Inflammatory macrophage treated with lipopolysaccharide for 4 hours (primary cell): ENCODE measurements at regions not wholly inside any gene's neighbourhood (a gene's known extent, or its start where the extent isn't known, plus 50 kb on each side); places are given as distances from the start of the nearest gene placed in this dataset.
"Not testable (repeated sequence)": the region's sequence is repeated elsewhere in the genome, so short reads cannot be mapped to it uniquely, and the experiment has no call there.

ENCODE experiments used
- DNase-seq: peaks from one replicate; pipeline ENCODE4 v3.0.0-alpha.2; 2020

DNA sequence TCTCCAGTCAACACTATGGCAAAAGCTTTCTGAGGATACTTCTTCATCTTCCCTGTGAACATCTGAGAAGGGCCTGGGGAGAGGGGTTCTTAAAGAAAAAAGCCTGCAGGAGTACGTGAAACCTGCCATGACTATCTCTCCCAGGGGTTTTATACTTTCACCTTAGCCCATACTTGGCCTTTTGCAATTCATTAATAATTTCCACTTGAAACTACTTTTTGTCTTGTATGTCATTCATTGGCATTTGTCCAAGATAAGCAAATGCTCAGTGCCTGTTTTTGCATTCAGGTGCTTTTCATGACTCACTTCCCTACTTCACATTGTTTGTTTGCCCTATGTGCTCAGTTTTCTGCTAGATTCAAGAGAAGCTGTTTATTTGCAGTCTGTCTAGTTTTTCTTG, 580.3 kb upstream of the GJE1 start:
- DNase-seq = no peak

DNA sequence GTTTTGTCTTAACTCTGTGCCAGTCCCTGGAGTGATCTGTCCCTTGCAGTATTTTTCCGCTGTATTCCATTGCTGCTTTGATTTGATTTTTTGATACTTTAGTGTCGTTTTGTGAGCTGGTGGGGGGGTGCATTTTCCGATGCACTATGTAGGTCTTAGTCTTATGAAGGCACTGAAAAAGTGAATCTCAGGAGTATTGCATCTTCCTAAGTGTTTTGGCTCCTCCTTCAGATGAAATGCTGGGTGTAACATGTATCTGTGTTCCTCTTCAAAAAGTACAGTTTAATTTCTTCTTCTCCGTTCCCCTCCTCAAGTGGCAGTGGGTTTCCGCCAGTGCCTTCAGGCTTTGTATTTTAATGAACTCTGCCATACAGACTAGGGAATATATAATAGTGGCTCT, 580.7 kb upstream of the GJE1 start:
- no peak for DNase-seq

DNA sequence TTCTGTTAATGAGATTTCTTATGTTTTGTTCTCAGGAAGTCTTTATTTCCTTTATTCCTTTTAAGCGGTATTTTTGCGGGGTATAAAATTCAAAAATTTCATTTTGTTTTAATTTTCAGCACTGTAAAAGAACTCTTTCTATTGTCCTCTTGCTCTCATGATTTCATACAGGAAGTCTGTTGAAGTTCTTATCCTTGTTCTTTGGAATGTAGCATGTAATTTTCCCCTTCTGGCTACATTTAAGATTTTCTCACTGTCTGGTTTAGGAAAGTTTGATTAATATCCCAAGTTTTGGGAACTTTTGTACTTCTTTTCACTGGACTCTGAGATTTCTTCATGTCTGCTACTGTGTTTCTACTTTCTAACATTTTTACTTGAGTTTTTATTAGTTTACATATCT, 581.4 kb upstream of the GJE1 start:
- DNase-seq = no peak

DNA sequence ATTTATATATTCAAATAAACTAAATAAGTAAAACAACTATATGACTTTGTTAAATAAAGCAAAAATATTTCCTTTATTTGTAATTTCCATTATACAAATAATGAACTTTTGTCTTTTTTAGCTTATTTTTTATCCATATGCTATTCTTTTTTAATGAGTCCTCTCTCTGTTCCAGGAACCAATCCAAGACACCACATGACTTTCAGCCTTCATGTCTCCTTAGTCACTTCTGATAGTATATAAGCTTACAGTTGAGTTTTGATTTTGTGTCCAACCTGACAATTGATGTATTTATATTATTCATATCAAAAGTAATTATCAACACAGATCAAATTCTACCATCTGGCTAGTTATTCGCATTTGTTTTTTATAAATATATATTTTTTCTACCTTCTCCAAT, 582.3 kb upstream of the GJE1 start:
- no peak for DNase-seq

DNA sequence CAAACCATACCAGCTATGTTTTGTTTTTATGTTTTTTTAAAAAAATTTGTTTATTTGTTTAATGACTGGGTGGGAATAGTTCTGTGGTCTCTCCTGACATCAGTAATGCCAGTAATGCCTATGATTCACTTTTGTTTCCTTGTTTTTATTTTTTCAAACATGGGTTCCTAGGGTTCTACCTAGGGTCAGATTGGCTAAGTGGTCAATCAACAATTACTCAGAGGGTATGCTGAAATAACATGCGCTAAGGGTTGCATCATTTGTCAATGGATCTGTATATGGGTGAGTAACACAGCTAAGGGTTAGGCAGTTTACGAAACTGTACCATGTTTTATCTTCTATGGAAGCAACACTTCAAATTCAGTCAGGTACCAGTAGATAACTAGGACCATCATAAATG, 583.8 kb upstream of the GJE1 start:
- peak; percentile 4 for DNase-seq

DNA sequence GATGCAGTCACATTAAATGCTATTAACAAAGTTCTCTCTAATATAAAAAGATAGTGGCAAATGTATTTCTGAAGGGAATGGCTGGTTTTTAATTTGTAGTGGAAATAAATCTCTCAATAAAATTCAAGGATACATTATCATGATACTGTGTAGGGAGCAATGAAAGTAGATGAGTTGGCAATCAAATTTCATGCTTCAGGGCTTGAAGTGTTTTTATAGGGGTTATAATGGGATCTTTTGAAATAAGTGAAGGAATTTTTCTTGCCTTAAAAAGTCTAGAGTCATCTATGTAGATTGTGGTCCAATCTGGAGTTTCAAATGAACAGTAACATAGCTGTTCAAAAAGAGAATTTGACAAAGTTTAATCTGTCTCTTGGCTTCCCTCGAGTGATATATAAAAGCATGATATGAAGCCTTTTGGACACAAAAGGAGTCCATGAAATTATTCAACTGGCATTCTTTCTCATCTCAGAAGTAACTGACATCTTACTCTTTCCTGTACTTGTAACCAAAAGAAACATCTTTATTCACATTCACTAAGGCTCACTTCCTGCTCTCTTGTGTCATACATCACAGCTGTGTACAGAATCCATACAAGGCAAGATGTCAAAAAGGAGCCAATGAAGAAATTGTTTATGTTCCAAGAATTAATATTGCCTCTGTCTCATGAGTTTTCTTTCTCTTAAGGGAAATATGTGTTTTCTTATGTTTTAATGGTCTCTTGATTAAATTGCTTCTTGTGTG, 591.0 kb upstream of the GJE1 start:
- DNase-seq = no peak

DNA sequence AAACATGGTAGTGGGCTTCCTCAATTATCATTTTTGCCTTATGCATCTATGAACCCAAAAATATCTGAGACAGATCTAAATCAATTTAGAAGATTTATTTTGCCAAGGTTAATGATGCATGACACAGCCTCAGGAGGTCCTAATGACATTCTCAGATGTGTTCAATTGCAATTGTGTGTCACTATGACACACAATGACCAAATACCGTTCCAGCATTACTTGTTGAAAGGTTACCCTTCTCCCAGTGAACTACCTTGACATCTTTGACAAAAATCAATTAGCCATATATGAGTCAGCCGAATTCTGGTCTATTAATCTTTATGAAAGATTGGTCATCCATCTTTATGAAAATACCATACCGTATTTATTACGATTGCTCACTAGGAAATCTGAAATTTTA, 592.5 kb upstream of the GJE1 start:
- DNase-seq = no peak

DNA sequence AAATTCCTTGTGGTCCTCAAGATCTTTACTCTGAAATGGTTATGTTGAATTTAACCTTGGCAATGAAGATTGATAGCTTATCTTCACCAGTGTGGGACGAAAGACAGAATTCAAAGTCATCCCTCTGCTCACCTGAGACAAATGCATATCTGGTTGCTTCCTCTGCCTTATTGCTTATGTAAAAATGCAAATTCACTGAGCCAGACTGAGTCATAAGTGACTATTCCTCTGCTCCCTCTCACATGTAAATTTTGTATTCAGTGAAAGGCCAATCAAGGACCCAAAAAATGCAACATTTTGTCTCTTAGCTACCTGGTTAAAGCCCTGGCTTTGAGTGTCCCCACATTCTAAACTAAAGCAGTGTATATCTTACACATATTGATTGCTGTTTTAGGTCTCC, 593.1 kb upstream of the GJE1 start:
- no peak for DNase-seq

DNA sequence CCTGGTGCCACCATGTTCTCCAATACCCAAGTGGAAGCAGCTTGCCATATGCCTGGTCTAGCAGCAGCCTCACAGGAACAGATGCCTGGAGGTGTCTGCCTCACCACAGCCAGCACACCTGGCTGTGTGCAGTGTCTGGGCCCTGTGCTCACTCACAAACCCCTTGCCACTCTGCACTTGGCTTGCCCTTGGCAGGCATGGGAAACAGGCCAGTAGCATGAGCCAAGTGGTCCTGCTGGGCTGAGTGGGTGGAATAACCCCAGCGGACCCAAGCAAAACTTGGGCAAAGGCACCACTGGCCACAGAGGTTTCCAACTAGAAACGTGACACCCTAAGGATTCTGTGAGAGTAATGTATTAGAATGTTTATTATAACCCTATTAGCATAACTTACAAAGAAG, 600.5 kb upstream of the GJE1 start:
- DNase-seq = no peak

DNA sequence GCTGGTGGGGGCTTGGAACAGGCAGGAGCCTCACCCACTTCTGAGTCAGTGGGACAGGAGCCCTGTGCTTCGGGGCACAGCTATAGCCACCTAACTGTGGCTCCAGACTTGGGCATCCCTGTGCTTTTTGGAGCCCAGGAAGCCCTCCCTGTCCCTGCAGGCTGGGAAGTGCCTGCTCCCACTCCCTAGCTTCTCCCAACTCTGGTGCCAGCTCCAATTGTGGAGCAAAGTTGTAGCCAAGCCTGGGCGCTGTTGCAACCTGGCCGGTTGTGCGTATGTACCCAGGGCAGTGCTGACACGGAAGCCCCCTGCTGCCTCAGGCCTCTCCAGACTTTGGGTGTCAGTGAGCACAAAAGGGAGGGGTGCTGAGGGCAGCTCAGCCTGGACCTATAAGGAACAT, 601.7 kb upstream of the GJE1 start:
- no peak for DNase-seq

DNA sequence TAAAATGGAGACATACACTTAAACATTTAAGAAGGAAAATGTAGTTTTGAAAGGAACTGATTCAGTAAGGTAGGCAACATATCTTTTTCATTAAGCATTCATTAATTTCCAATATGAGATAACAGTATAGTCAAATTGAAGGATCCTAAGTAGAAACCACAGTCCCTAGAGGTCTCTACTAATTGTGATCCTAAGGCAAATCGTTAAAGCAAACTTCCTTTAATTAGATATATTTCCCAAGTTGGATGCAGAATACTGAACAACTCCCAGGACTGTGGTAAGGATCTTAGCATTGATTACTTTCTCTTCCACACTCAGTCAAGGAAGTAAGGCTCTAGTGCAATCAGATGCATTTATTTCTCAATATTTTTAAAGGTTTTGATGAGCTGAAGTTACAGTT, 604.1 kb upstream of the GJE1 start:
- DNase-seq = no peak

DNA sequence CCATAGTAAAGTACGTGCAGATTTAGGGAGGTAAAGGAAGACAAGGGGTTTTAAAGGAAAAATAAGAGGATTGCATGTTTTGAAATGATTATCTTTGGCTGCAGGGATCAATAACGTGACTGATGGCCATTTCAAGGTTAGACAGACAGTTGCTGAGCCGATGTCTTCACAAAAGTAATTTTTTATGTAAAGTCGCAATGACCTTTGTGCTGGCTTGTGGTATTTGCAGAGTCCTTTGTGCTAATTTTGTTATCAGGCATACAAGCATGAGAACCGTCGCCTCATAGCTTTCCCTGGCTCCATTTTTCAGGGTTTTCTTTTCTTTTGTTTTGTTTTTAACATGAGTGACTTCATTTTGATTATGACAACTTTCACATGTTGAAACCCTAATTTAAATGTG, 605.7 kb upstream of the GJE1 start:
- DNase-seq = no peak

DNA sequence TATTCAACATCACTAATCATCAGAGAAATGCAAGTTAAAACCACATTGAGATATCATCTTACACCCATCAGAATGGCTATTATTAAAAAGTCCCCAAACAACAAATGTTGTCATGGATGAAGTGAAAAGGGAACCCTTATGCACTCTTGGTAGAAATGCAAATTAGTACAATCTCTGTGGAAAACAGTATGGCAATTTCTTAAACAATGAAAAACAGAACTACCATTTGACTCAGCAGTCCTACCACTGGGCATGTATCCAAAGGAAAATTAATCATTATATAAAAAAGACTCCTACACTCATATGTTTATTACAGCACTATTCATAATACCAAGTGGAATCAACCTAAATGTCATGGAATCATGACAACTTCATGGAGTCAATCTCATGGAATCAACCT, 611.3 kb upstream of the GJE1 start:
- no peak for DNase-seq

DNA sequence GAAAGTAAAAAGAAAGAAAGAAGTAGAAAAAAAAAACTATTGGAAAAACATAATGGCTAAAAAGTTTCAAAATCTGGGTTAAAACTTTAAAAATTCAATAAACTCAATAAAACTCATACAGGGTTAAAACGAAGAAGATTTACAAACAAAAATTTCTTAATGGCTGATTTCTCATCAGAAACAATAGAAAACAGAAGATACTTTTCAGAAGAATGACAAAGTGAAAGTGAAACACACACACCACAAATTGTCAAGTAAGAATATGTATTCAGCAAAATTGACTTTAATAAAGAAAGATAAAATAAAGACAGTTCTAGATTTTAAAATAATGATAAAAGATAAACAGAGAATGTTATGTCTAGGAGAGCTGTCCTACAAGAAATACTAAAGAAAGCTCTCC, 618.9 kb upstream of the GJE1 start:
- peak; percentile 12 for DNase-seq

DNA sequence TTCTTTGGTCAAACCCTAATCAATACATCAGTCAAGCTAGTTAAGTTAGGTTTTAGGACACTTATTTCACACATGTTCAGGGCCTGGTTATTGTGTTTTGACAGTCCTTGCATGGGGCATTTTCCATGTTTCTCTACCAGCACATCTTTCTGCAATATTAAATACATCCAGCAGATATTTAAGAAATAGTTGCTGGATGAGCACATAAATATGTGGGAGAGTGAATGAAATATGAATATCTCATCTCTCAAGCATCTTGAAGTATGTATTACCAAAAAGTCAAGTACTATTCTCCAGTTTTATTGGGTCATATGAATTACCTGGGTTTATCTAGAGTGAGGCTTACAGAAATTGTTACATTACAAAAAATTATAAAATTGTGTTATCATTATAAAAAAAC, 621.9 kb upstream of the GJE1 start:
- DNase-seq = no peak

DNA sequence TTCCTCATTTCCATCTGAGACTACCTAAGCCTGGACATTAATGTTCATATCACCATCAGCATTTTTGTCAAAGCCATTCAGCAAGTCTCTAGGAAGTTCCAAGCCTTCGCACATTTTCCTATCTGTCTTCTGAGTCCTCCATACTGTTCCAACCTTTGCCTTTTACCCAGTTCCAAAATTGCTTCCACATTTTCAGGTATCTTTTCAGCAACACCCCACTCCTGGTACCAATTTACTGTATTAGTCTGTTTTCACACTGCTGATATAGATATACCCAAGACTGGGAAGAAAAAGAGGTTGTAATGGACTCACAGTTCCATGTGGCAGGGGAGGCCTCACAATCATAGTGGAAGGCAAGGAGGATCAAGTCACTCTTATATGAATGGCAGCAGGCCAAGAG, 626.7 kb upstream of the GJE1 start:
- not testable (repeated sequence) for DNase-seq

DNA sequence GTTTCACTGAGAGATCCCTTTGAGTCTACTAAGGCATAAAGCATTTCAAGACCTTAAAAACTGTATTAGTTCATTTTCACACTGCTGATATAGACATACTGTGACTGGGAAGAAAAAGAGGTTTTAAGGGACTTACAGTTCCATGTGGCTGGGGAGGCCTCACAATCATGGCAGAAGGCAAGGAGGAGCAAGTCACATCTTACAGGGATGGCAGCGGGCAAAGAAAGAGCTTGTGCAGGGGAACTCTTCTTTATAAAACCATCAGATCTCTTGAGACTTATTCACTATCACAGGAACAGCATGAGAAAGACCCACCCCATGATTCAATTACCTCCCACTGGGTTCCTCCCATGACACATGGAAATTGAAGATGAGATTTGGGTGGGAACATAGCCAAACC, 628.4 kb upstream of the GJE1 start:
- DNase-seq = not testable (repeated sequence)

DNA sequence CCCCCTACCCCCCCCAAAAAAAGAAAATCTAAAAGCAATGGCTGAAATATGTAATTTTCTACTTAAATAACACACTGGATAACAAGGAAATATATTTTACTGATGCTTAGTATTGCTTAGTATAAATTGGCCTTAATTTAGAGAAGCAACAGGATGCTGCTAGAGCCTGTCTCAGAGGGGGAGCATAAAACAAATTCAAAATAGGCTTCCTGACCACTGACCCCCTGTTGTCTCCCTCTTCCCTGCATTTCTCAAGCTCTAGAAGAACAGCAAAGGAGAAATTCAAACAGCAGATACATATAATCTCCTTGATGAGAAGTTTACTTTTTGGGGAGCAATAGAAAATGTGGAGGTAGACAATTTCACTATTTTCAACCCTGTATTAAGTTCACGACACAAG, 631.1 kb upstream of the GJE1 start:
- no peak for DNase-seq

DNA sequence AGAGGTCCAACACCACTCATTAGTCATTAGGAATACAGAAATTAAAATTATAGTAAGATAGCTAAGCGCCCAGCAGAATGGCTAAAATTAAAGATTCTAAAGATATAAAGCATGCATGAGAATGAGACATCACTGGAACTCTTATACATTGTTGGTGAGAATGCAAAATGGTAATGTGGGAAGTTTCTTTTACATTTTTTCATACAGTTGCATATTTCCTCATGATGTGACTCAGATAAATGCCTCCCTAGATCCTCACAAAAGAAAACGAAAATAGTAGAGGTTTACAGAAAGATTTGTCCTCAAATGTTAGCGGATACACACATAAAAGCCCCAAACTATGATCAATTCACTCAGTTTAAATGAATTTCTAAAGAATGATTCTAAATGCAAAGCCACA, 633.7 kb upstream of the GJE1 start:
- no peak for DNase-seq

DNA sequence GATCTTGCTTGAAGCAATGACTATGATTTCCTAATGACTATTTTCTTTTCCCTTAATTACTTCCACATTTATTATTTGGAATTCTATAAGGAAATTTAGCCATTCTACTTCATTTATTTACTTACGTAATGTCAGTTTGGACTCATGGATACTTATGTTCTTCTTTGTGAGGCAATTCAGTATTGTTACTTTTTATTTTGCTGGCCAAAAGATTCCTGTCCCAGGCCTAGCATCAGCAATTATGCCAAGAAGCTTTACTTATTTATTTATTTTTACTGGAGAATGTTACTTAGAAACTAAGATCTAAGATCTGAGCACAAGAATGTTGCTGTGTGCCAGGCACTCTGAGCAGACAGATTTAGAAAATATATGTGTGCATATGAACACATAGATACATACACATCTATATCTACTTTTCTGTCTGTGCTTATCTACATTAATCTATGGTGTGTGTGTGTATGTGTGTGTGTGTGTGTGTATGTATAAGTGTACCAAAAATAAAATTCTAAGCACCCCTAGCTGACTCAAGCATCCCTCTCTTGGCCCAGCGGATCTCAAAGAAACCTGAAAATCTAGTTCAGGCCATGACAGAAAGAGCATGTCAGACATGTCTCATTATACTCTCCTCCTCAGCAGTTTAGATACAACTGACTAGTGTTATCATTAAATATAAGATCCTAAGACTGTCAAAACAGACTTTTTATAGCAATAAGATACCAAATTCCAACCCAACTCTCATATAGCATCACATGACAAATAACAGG, 640.0 kb upstream of the GJE1 start:
- DNase-seq = no peak

DNA sequence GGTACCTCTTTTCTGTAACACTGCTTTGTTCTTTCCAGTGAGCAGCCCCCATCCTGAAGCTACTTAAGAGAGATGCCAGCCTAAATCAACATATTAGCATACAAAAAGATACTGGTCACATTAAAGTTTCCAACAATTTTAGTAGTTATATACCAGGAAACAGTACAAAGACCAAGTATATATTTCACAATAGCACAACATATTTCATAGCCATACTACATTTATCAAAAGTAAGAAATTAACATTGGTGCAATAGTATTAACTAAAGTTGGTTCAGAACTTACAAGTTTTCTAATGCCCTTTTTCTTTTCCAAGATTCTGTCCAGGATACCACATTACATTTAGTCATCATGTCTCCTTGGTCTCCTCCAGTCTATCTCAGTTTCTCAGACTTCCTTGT, 641.0 kb upstream of the GJE1 start:
- DNase-seq = no peak

DNA sequence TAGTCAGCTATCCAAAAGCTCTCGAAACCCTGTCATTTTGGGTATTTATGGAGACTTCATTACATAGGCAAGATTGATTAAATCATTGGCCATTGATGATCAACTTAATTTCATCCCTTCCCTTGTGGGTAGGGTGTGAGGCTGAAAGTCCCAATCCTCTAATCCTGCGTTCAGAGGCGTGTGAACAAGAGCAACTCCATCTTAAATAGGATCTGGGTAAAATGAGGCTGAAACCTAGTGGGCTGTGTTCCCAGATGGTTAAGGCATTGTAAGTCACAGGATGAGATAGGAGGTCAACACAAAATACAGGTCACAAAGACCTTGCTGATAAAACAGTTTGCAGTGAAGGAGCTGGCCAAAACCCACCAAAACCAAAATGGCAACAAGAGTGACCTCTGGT, 641.7 kb upstream of the GJE1 start:
- DNase-seq = no peak

DNA sequence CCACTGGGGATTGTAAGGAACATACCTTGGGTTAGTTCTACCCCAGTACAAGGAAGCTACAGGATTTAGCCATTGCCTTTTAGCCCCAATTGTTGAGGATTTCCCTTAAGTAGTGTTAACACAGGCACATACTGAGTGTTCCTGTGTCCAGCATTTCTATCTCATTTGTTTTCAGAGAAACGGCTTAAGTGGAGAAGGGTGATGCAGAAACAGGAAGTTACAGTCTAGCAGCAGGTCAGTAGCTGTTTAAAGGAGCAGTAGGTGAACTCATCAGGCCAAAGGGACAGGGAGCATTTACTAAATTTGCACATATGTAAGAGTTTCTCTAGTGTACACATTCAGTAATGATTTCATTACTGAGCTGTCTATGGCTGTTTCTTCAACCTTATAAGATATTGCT, 644.2 kb upstream of the GJE1 start:
- peak; percentile 28 for DNase-seq

DNA sequence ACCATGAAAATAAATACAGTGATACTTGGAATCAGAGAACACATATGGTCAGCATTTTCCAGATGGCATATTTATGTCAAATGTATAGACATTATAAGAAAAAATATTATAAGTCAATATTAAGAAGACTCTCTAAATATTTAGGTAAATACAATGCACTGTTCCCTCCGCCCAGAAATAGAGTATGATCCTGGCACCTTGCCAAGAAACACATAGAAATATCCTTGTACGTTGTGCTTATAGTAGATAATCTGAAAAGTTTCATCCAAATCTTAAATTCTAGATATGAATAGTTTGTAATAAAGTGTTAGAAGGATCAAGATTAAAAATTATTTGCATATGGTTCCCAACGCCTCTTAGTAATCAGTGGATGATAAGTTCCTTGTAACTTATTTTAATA, 645.8 kb upstream of the GJE1 start:
- no peak for DNase-seq

DNA sequence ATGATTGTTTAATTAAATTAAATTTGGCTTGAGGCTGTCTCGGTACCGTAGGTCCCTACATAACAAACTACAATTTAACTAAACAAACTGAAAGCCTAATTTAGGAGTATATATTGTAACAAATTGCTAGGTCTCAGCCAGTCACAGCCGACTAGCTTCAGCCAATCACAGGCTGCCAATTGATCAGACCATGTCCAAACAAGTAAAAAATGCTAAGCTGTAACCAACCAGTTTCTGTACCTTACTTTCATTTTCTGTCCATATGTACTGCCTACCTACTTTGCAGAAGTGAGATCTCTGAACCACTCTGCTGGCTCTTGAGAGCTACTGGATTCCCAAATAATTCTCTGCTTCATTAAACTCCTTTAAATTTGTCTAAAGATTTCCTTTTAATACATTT, 648.0 kb upstream of the GJE1 start:
- DNase-seq = peak; percentile 83
